Kidney capillary endothelial cell (primary cell): ENCODE measurements at regions not wholly inside any gene's neighbourhood (a gene's known extent, or its start where the extent isn't known, plus 50 kb on each side); places are given as distances from the start of the nearest gene placed in this dataset.
"Not testable (repeated sequence)": the region's sequence is repeated elsewhere in the genome, so short reads cannot be mapped to it uniquely, and the experiment has no call there.

Source experiments
- DNase-seq: peaks from one replicate; pipeline ENCODE4 v3.0.0-alpha.2; 2018; ENCODE audit warnings: low spot score

DNA sequence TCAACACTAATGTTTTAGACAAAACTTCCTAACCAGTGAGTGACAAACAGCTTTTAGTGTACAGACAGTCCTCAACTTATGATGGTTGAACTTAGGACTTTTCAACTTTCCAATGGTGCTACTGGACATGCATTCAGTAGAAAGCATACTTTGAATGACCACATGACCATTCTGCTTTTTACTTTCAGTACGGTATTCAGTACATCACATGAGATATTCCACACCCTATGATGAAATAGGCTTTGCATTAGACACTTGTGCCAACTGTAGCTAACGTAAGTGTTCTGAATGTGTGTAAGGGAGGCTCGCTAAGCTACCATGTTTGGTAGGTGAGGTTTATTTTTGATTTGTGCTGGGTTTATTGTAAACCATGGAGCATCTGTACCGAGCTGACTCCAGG is 113.7 kb downstream of the WNT7A start:
- no peak for DNase-seq

- no peak for DNase-seq
Measured at GRCh38 chr3:13764161-13764560, 115.7 kb downstream of the WNT7A start.

DNA sequence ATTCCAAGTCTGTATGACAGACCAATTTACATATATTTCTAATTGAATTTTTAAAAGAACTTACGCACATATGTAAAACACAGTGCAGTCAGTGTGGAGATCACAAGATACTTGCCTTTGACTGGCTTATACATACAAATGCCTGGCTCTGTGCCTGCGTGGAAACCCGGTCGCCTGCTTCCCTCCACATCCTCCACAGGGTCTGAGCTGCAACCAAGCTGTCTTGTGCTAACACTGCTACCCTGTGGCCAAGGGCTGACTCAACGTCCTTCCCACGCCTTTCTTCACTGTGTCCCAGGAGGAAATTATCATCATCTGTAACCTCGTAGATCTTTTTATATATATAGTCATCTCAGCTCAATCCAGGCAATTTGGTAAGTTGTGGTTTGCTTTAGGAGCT is 117.0 kb downstream of the WNT7A start:
- DNase-seq, result no peak

DNA sequence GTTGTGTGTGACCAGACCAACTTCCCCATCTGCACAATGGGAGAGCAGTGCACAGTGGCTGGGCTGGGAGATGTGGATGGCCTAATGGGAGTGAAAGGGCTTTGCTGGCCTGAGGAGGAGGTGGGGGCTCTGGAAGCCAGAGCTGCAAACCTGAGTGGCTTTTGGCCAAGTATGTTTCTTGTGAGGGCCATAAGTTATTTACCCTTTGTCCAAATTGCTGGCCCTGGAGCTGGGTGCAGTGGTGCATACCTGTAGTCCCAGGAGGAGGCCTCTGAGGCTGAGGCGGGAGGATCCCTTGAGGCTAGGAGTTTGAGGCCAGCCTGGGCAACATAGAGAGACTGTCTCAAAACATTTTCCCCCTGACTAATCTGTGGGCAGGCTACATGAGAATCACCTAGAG is 129.1 kb downstream of the WNT7A start:
- no peak for DNase-seq

GRCh38 chr3:13750215-13750614 is 129.7 kb downstream of the WNT7A start:
- no peak for DNase-seq

- no peak for DNase-seq
Measured at GRCh38 chr3:13749063-13749764, 130.7 kb downstream of the WNT7A start.

DNA sequence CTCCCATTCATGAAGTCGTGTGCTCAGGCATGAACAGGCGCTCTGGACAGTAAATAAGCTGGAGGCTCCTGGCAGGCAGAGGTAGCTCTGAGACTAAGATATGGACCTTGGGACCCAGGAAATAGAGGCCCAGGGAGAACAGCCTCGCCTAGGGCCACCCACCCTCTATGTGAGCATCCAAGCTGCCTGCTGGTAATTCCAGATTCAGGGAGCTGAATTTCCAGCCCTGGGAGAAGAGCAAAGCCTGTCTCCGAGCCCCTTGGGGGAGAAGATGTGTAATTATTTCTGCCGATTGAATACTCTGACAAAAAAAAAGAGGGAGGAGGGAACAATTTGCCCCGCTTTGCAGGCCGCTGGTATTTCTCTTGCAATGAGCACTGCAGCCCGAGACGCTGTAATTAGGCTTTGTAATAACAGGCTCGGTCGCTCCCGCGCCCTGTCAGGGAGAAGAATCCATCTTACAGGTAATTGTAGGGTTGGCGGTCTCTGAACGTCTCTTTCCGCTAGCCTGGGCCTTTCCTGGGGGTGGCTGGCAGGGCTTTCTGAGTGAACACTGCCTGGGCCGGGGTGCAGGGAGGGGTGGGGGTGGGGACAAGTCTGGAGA is 131.5 kb downstream of the WNT7A start:
- no peak for DNase-seq

DNA sequence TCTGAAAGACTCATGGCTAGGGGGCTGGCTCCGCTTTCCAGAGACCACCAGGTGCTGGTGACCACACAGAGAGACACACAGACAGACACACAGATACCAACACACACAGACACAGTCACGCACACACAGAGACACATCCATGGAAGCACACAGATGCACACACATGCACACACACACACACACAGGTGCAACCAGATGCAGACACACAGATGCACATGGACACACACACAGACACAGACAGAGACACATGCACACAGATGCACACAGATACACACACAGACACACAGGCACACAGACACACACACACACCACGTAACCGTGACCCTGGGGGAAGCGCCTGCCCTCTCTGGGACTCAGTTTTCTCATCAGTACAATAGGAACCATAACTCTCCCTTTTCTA is 132.2 kb downstream of the WNT7A start:
- DNase-seq, result no peak

GRCh38 chr3:13746385-13746784 is 133.5 kb downstream of the WNT7A start:
- peak; percentile 9 for DNase-seq

- no peak for DNase-seq
Measured at GRCh38 chr3:13745636-13746035, 134.2 kb downstream of the WNT7A start.

- DNase-seq, result no peak
Measured at GRCh38 chr3:13740795-13741194, 139.1 kb downstream of the WNT7A start.

DNA sequence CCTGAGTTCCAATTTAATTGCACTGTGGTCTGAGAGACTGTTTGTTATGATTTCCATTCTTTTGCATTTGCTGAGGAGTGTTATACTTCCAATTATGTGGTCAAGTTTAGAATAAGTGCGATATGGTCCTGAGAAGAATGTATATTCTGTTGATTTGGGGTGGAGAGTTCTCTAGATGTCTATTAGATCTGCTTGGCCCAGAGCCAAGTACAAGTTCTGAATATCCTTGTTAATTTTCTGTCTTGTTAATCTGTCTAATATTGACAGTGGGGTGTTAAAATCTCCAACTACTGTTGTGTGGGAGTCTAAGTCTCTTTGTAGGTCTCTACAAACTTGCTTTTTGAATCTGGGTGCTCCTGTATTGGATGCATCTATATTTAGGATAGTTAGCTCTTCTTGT is 146.1 kb downstream of the WNT7A start:
- DNase-seq, result not testable (repeated sequence)

DNA sequence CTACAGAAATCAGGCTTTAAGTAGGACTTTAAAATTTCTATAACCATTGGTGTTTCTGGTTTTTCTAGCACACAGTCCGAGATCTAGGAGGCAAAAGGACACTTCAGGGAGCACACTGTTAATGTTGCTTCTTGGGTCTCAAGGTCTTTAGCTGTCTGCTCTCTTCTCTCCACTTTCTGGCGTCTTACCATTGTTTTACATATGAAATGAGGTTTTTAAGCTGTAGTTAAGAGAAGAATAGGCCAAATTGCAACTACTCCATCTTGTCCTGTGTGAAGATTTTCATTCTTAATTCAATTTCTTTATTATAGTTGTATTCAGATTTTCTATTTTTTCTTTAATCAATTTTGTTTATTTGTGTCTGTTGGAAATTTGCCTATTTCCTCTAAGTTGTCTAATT is 151.4 kb downstream of the WNT7A start:
- no peak for DNase-seq

GRCh38 chr3:13727890-13728289 is 152.0 kb downstream of the WNT7A start:
- no peak for DNase-seq

DNA sequence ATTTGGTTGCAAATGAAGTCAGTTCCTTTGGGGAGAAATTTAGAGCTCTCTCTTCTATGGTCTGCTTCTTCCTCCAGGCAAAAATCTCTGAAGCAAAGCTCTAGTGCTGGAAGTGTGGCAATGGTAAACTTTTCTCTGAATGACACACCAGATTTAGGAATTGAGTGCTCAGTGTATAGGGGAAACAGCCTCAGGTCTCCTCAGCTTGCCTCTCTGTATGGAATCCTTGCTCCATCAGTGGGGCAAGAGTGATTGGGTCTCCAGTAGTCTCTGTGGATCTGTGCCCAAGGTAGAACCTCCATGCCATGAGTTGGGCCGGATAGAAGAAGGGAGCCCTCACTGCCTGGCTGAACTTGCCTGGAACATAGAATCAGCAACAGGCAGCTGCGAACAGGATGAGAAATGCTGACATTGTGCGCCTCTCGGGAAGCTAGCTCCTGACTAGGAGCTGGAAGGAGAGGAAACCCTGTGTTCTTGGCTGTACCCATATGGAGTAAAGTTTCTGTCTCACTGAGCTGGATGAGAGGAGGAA is 156.1 kb downstream of the WNT7A start:
- no peak for DNase-seq

- DNase-seq, result no peak
Measured at GRCh38 chr3:13722178-13722577, 157.7 kb downstream of the WNT7A start.

- no peak for DNase-seq
Measured at GRCh38 chr3:13718436-13718835, 161.4 kb downstream of the WNT7A start.

- no peak for DNase-seq
Measured at GRCh38 chr3:13718000-13718399, 161.9 kb downstream of the WNT7A start.

DNA sequence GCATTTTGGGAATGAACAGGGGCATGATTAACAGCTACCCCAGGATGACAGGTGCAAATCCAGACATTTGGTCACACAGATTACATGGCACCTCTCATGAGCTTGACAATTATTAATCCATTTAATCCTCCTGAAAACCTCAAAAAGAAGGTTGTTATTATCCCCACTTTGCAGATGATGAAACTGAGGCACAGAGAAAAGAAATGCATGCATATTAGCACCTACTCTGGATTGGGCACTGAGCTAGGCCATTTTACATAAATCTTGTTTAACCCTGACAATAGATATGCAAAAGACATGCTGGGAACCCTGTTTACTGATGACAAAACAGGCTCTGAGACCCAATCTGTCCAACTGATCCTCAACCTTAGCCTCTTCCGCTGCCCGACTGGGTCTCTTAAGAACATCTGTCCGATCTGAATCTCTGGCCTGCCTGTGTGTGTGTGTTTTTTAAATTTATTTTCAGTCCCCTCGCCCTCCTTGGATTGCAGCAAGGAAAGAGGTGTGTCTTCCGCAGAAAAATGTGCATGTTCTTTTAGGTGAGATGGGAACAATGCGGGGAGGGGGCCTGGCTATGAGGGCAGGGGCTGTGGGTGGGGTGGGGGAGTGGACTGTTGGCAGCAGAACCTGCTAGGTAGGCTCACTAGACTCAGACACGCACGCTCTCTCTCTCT is 162.5 kb downstream of the WNT7A start:
- no peak for DNase-seq

DNA sequence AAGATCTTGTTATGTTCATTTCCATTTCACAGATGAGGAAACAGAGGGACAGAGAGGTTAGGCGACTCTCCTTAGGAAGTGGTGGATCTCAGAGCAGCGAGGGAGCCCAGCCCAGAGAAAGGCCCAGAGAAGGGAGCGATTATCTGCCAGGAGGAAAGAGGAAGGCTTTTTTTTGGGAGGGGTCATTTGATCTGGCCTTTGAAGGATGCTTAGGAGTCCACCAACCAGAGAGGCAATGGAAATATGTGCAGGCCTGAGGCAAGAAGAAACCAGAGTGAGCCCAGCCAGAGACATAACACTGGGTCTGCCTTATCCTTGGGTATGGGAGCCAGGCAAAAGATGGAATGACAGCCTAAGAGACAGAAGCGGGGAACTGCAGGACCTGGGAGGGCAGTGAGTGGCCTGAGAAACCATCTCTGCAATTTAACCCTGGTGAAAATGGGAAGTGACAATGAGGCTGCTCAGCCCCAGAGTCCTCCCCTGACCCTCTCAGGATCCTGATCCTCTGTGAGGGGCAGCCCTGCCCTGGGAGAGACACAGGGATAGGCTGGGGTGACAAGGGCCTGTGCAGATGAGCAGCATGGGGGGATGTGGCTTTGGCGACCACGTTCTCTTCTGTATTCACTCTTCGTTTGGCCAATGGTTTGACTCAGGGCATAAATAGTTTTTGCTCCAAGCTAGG is 163.2 kb downstream of the WNT7A start:
- DNase-seq, result no peak

DNA sequence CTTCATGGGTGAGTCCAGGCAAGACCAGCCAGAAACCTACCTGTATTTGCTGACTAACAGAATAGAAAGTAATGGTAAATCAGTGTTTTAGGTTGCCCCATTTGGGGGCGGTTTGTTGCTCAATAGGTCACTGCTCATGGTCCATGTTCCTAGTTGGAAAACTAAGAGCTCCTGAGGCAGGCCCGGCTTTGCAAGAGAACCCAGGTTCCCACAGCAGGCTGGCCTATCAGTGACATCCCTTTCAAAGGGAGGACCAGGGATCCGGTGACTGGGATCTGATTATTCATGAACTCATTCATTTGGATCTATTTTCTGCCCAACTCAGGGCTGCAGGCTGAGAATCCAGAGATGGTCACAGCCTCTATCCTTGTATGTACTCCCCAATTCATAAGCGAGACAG is 163.9 kb downstream of the WNT7A start:
- DNase-seq, result no peak

- DNase-seq, result no peak
Measured at GRCh38 chr3:13715167-13715954, 164.5 kb downstream of the WNT7A start.
